Immature natural killer cell (primary cell): ENCODE measurements at regions not wholly inside any gene's neighbourhood (a gene's known extent, or its start where the extent isn't known, plus 50 kb on each side); places are given as distances from the start of the nearest gene placed in this dataset.

ENCODE experiments used
- DNase-seq, 3 donors: peaks; one replicate each; pipeline ENCODE4 v3.0.0; 2022; ENCODE audit warnings: mixed read lengths in 1 of 3
- H3K27ac Mint-ChIP-seq, 6 donors: one replicate each; pipeline ENCODE4 v1.8.0; 2020; ENCODE audit warnings: mixed read lengths in 6 of 6, mild to moderate bottlenecking in 5 of 6, inconsistent platforms in 4 of 6, moderate library complexity in 3 of 6
- H3K27me3 Mint-ChIP-seq, 3 donors: one replicate each; pipeline ENCODE4 v1.8.0; 2020 to 2021; ENCODE audit warnings: low read depth in 3 of 3, mild to moderate bottlenecking in 3 of 3, mixed read lengths in 3 of 3, moderate library complexity in 3 of 3, inconsistent platforms in 1 of 3
- H3K36me3 Mint-ChIP-seq, 3 donors: one replicate each; pipeline ENCODE4 v1.8.0; 2020; ENCODE audit warnings: mixed read lengths in 3 of 3, inconsistent platforms in 2 of 3, mild to moderate bottlenecking in 2 of 3
- H3K4me1 Mint-ChIP-seq, 2 donors: one replicate each; pipeline ENCODE4 v1.8.0; 2020; ENCODE audit warnings: inconsistent platforms in 2 of 2, mild to moderate bottlenecking in 2 of 2, mixed read lengths in 2 of 2, moderate library complexity in 1 of 2
- H3K4me3 Mint-ChIP-seq, 5 donors: one replicate each; pipeline ENCODE4 v1.8.0; 2020; ENCODE audit warnings: mild to moderate bottlenecking in 5 of 5, mixed read lengths in 5 of 5, inconsistent platforms in 3 of 5, moderate library complexity in 3 of 5
- H3K9me3 Mint-ChIP-seq, 6 donors: one replicate each; pipeline ENCODE4 v1.8.0; 2020; ENCODE audit warnings: mild to moderate bottlenecking in 6 of 6, mixed read lengths in 6 of 6, inconsistent platforms in 4 of 6, moderate library complexity in 3 of 6

- Mint-ChIP-seq H3K4me3 (no peak overlapping the region), H3K36me3 (no peaks in the 10 kb centered on the region), H3K4me1 (no peaks in the 10 kb centered on the region), H3K27ac (no peak overlapping the region), H3K27me3 (peaks cover 0 to 1% (median 0%) of the 10 kb centered on the region in 3 donors), H3K9me3 (peaks cover 11 to 51% (median 15%) of the 10 kb centered on the region in 6 donors)
- no peak for DNase-seq
Measured at GRCh38 chr2:78408795-78409118, 616.7 kb upstream of the REG3G start.

DNA sequence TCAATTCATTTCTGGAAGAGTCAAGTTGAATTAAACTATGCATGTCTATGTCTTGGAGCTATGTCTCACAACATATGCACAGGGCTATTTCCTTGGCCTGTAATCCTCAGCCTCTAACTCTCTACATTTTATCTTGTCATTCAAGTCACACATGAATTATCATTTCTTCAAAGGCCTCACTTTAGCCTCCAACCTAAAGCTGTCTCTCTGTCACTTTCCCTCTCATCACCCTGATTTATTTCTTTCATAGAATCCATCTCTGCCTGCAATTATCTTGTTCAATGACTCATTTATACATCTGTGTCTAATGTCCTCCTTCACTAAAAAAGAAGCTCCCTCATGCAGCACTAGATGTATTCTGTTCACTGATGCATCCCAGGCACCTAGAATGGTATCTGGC lies 614.2 kb upstream of the REG3G start:
- peaks cover 0 to 2% (median 1%) of the 10 kb centered on the region in 3 donors for H3K27me3 Mint-ChIP-seq
- H3K4me1 Mint-ChIP-seq: no peaks in the 10 kb centered on the region
- H3K36me3 Mint-ChIP-seq: no peaks in the 10 kb centered on the region
- H3K9me3 Mint-ChIP-seq: peaks cover 8 to 49% (median 12%) of the 10 kb centered on the region in 6 donors
- DNase-seq: no peak
- H3K27ac Mint-ChIP-seq: no peak overlapping the region
- H3K4me3 Mint-ChIP-seq: no peak overlapping the region

GRCh38 chr2:78416625-78417300 lies 608.7 kb upstream of the REG3G start:
- Mint-ChIP-seq H3K27ac (no peak overlapping the region), H3K36me3 (no peaks in the 10 kb centered on the region), H3K4me3 (no peak overlapping the region), H3K27me3 (peaks cover 0 to 2% (median 0%) of the 10 kb centered on the region in 3 donors), H3K9me3 (peaks cover 0 to 43% (median 12%) of the 10 kb centered on the region in 6 donors), H3K4me1 (no peaks in the 10 kb centered on the region)
- no peak for DNase-seq

GRCh38 chr2:78417355-78417754 lies 608.1 kb upstream of the REG3G start:
- peaks cover 0 to 47% (median 12%) of the 10 kb centered on the region in 6 donors for H3K9me3 Mint-ChIP-seq
- H3K4me1 Mint-ChIP-seq: no peaks in the 10 kb centered on the region
- H3K27ac Mint-ChIP-seq: no peak overlapping the region
- no peak for DNase-seq
- H3K4me3 Mint-ChIP-seq: no peak overlapping the region
- peaks cover 0 to 2% (median 0%) of the 10 kb centered on the region in 3 donors for H3K27me3 Mint-ChIP-seq
- no peaks in the 10 kb centered on the region for H3K36me3 Mint-ChIP-seq

DNA sequence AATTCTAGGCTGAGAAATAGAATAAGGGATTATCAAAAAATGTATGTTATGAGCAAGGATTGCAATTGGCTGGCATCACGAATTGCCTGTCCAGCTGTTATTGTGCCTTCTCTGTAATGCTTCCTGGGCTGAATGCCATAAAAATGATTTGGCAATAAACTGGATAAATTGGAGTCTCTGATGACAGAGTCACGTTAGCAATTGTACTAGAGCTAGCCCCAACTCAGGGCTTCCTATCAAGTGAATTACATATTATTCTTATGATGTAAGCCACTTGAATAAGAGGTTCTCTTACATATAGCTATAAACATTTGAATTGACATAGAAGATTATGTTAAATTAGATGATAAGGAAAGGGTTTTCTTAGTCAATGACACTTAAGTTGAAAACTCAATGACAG lies 607.5 kb upstream of the REG3G start:
- no peak for DNase-seq
- Mint-ChIP-seq H3K36me3 (no peaks in the 10 kb centered on the region), H3K27me3 (peaks cover 0 to 2% (median 0%) of the 10 kb centered on the region in 3 donors), H3K9me3 (peaks cover 0 to 45% (median 12%) of the 10 kb centered on the region in 6 donors), H3K4me3 (no peak overlapping the region), H3K4me1 (no peaks in the 10 kb centered on the region), H3K27ac (no peak overlapping the region)

GRCh38 chr2:78420132-78420531 lies 605.4 kb upstream of the REG3G start:
- H3K27me3 Mint-ChIP-seq: peaks cover 0 to 2% (median 0%) of the 10 kb centered on the region in 3 donors
- H3K9me3 Mint-ChIP-seq: peaks cover 2 to 54% (median 13%) of the 10 kb centered on the region in 6 donors
- H3K4me3 Mint-ChIP-seq: no peak overlapping the region
- H3K4me1 Mint-ChIP-seq: no peaks in the 10 kb centered on the region
- no peaks in the 10 kb centered on the region for H3K36me3 Mint-ChIP-seq
- H3K27ac Mint-ChIP-seq: no peak overlapping the region
- DNase-seq: no peak

- no peak for DNase-seq
- H3K36me3 Mint-ChIP-seq: no peaks in the 10 kb centered on the region
- H3K4me1 Mint-ChIP-seq: no peaks in the 10 kb centered on the region
- no peak overlapping the region for H3K4me3 Mint-ChIP-seq
- H3K27me3 Mint-ChIP-seq: no peaks in the 10 kb centered on the region
- no peak overlapping the region for H3K27ac Mint-ChIP-seq
- peaks cover 2 to 41% (median 20%) of the 10 kb centered on the region in 6 donors for H3K9me3 Mint-ChIP-seq
Measured at GRCh38 chr2:78423631-78424030, 601.9 kb upstream of the REG3G start.

DNA sequence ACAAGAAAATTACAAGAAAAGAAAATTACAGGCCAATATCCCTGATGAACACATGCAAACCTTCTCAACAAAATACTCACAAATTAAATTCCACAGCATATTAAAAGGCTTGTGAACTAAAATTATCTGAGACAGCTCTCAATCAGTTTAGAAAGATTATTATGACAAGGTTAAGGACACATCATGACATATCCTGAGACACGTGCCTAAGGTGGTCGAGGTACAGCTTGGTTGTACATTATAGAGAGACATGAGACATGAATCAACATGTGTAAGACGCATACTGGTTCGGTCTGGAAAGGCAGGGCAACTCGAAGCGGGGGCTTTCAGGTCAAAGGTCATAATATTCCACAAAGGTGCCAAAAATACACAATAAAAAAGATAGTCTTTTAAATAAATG lies 598.3 kb upstream of the REG3G start:
- Mint-ChIP-seq H3K4me1 (no peaks in the 10 kb centered on the region), H3K27me3 (peaks cover 0 to 3% (median 0%) of the 10 kb centered on the region in 3 donors), H3K36me3 (peaks cover 0 to 5% (median 0%) of the 10 kb centered on the region in 3 donors), H3K27ac (no peak overlapping the region), H3K9me3 (peaks cover 7 to 41% (median 29%) of the 10 kb centered on the region in 6 donors), H3K4me3 (no peak overlapping the region)
- no peak for DNase-seq

- Mint-ChIP-seq H3K9me3 (peaks cover 8 to 52% (median 30%) of the 10 kb centered on the region in 6 donors), H3K27ac (no peak overlapping the region), H3K27me3 (peaks cover 0 to 3% (median 0%) of the 10 kb centered on the region in 3 donors), H3K4me1 (no peaks in the 10 kb centered on the region), H3K36me3 (peaks cover 0 to 5% (median 0%) of the 10 kb centered on the region in 3 donors), H3K4me3 (no peak overlapping the region)
- no peak for DNase-seq
Measured at GRCh38 chr2:78431241-78431640, 594.3 kb upstream of the REG3G start.

DNA sequence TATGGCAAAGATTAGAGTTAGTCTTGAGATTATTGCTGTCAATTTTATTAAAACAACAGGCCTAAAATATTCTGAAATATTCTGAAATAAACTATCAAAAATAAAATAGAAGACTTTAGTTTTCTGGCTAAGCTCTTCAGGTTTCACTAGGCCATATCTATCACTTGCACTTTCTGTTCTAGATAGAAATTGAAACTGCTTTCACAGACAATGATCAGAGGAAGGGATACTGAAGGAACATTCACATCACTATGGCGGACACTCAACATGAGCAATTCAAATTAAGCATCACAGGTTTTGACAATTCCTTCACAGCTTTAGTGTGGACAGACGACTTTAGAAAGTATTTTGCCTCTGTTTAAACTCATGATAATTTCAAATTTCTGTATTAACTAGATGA lies 586.4 kb upstream of the REG3G start:
- peaks cover 12 to 57% (median 19%) of the 10 kb centered on the region in 6 donors for H3K9me3 Mint-ChIP-seq

DNA sequence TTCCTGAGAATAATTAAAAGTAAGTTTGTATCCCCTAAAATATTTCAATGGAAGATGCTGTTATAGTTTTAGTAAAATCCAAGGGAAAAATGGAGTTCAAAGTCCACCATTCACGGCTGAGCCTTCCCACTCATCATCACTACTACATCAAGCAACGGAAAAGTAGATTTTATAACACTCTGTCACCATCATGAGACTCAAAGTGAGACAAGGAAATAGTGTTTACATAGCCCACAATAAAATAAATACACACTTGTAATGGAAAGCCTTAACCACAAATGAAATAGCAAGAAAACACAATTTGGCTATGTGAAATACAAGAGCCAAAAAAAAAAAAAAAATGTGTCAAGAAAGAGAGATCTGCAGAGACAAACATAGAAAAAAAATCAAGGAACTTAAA lies 569.9 kb upstream of the REG3G start:
- H3K4me1 Mint-ChIP-seq: no peaks in the 10 kb centered on the region
- no peaks in the 10 kb centered on the region for H3K27me3 Mint-ChIP-seq
- peaks cover 5 to 62% (median 34%) of the 10 kb centered on the region in 6 donors for H3K9me3 Mint-ChIP-seq
- H3K27ac Mint-ChIP-seq: no peak overlapping the region
- H3K4me3 Mint-ChIP-seq: no peak overlapping the region
- H3K36me3 Mint-ChIP-seq: peaks cover 0 to 3% (median 0%) of the 10 kb centered on the region in 3 donors
- DNase-seq: no peak

More for the DNA sequence above, 586.4 kb upstream of the REG3G start:
- Mint-ChIP-seq H3K27ac (no peak overlapping the region), H3K4me1 (no peaks in the 10 kb centered on the region), H3K4me3 (no peak overlapping the region), H3K27me3 (peaks cover 0 to 1% (median 0%) of the 10 kb centered on the region in 3 donors), H3K36me3 (no peaks in the 10 kb centered on the region)
- DNase-seq: no peak

GRCh38 chr2:78457269-78457668 lies 568.2 kb upstream of the REG3G start:
- Mint-ChIP-seq H3K27ac (no peak overlapping the region), H3K4me1 (no peaks in the 10 kb centered on the region)

GRCh38 chr2:78465707-78466106 lies 559.8 kb upstream of the REG3G start:
- no peak for DNase-seq
- H3K4me3 Mint-ChIP-seq: no peak overlapping the region
- H3K27me3 Mint-ChIP-seq: no peaks in the 10 kb centered on the region
- H3K36me3 Mint-ChIP-seq: no peaks in the 10 kb centered on the region
- H3K9me3 Mint-ChIP-seq: peaks cover 4 to 59% (median 21%) of the 10 kb centered on the region in 6 donors
- no peaks in the 10 kb centered on the region for H3K4me1 Mint-ChIP-seq
- H3K27ac Mint-ChIP-seq: no peak overlapping the region

More at GRCh38 chr2:78457269-78457668, 568.2 kb upstream of the REG3G start:
- H3K27me3 Mint-ChIP-seq: no peaks in the 10 kb centered on the region
- no peak overlapping the region for H3K4me3 Mint-ChIP-seq
- peaks cover 8 to 71% (median 38%) of the 10 kb centered on the region in 6 donors for H3K9me3 Mint-ChIP-seq
- H3K36me3 Mint-ChIP-seq: peaks cover 0 to 3% (median 0%) of the 10 kb centered on the region in 3 donors
- no peak for DNase-seq

- H3K9me3 Mint-ChIP-seq: peaks cover 5 to 36% (median 15%) of the 10 kb centered on the region in 6 donors
- no peak overlapping the region for H3K27ac Mint-ChIP-seq
- H3K4me1 Mint-ChIP-seq: no peaks in the 10 kb centered on the region
- peaks cover 0 to 2% (median 0%) of the 10 kb centered on the region in 3 donors for H3K27me3 Mint-ChIP-seq
- peaks cover 0 to 4% (median 0%) of the 10 kb centered on the region in 3 donors for H3K36me3 Mint-ChIP-seq
- no peak overlapping the region for H3K4me3 Mint-ChIP-seq
- no peak for DNase-seq
Measured at GRCh38 chr2:78476619-78477229, 548.8 kb upstream of the REG3G start.
